Motor neuron (in vitro differentiated cells): ENCODE measurements at regions not wholly inside any gene's neighbourhood (a gene's known extent, or its start where the extent isn't known, plus 50 kb on each side); places are given as distances from the start of the nearest gene placed in this dataset.
"Not testable (repeated sequence)": the region's sequence is repeated elsewhere in the genome, so short reads cannot be mapped to it uniquely, and the experiment has no call there.

Experiments used
- ATAC-seq, 8 experiments: fragments of 200-7000 bp; cut with Tn5 transposase; replicated peaks in 6 of 8; 2 replicates each; pipeline ENCODE4 v1.8.0; 2021; ENCODE audit warnings: mild to moderate bottlenecking in 8 of 8, moderate library complexity in 8 of 8
- H3K27ac ChIP-seq, 2 donors: fragments of 250-450 bp; sonication (Bioruptor Pico); 2 replicates each; pipeline ENCODE4 v1.9.0; 2021; ENCODE audit warnings: antibody characterized with exemption in 2 of 2, mild to moderate bottlenecking in 2 of 2, moderate library complexity in 1 of 2
- H3K4me1 ChIP-seq, 2 donors: fragments of 250-450 bp; sonication (Bioruptor Pico); replicated peaks in 1 of 2; 2 replicates each; pipeline ENCODE4 v1.6.1; 2021; ENCODE audit warnings: antibody characterized with exemption in 2 of 2, mild to moderate bottlenecking in 2 of 2, moderate library complexity in 1 of 2
- H3K4me3 ChIP-seq, 5 donors: fragments of 250-450 bp; sonication (Bioruptor Pico); 2 replicates each; pipeline ENCODE4 v1.9.0; 2021; ENCODE audit warnings: antibody characterized with exemption in 5 of 5, mild to moderate bottlenecking in 5 of 5, moderate library complexity in 4 of 5
- WGBS, 10 experiments: fragments of 450-650 bp; shearing (Covaris generic); methylation state at CpG; one replicate each; pipeline ENCODE4 v1.0.0; 2022; 5-methylcytosine and 5-hydroxymethylcytosine counted together
- in situ Hi-C, 9 experiments: fragments of 400-800 bp; cut with MboI; loops; one replicate each; pipeline ENCODE4 v1.15.0; 2021; ENCODE audit warnings: low sequenced_read_pairs in 9 of 9, low pct_unique_long_range_greater_than_20kb in 2 of 9; ENCODE audit not compliant: unreplicated experiment in 9 of 9

DNA sequence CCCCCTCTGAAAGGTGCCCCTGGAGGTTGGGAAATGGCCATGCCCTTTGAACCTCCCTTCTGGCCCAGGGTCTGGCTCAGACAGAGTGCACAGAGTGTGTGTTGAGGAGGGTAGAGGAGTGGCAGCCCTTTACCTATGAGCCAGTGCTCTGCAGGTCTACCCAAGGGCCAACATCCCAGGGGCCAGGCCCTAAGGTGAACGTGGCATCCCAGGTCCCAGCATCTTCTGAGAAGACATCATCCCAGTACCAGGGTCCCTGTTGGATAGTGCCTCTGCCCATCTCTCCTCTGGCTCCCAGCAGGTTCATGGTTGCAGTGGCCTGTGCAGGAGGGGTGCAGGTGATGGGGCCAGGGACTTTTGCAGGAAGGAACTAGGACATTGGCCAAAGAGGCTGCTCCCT, 578.5 kb downstream of the KCNJ18 start:
- in situ Hi-C loops, ATAC-seq, H3K4me1 ChIP-seq, H3K27ac ChIP-seq, H3K4me3 ChIP-seq: not testable (repeated sequence)
- WGBS, 10 experiments = 0% methylated on average over 1 of the region's 1 CpG; no CpG with 5 or more reads in 9 of the 10 experiments

DNA sequence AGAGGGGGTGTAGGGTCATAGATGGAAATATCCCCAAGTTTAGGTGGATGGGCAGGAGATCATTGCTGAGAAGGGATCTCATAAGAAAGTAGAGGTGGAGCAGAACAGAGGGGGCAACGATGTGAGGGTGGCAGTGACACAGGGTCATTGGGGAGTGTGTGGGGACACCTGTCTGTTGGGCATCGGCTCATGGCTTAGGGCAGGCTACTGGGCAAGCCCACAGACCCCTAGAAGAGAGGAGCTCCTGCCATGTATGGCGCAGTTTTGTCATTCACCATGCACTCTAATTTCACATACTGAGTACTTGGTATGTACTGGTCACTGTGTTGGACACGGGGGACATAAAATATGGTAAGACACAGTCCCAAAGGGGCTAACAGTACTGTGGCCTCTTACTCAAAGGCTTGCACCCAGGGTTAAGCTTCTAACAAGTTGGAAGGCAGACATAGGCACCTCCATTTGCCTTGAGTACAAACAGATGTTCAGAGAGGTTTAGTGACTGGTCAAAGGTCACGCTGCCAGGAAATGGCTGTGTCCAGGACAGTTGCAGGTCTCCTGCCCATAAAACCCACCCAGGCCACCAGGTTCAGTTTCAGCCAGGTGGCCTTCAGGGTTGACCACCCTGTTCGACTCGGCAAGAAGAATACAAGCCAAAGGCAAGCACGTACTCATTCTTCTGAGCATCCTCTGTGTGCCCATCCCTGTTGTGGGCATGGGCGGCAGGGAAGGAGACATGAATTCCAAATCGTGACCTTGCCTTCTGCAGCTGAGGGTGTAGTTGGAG, 580.2 kb downstream of the KCNJ18 start:
- no peak overlapping the region for H3K4me3 ChIP-seq
- in situ Hi-C loops = no loop called here
- 10 to 33% methylated on average over 1 to 2 of the region's 10 CpGs; no CpG with 5 or more reads in 8 of the 10 experiments for WGBS, 10 experiments

DNA sequence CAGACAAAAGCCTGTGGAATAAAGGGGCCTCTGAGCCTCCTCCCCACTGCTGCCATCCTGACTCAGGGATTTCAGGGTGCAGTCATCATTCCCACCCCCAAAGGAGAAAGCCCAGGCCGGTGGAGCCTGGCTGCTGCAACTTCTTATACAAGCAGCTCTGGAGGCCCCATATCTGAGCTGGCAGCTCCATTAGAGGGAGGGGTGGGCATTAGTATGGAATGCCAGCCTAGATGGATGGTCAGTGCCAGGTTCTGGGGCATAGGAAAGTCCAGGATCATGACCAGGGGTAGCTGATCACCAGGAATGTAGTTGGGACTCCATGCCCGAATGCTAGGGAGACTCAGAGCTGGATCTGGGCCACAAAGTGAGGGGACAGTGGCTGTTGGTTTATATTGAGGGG, 581.0 kb downstream of the KCNJ18 start:
- no peak overlapping the region for H3K27ac ChIP-seq
- WGBS, 10 experiments = 0 to 73% methylated on average over 2 of the region's 2 CpGs; no CpG with 5 or more reads in 8 of the 10 experiments
- no peaks in the 10 kb centered on the region for H3K4me1 ChIP-seq
- no peak for ATAC-seq
- in situ Hi-C loops = no loop called here
- H3K4me3 ChIP-seq = no peak overlapping the region

More for the DNA sequence above, 580.2 kb downstream of the KCNJ18 start:
- no peak for ATAC-seq
- Histone ChIP-seq H3K4me1 (no peaks in the 10 kb centered on the region), H3K27ac (no peak overlapping the region)

DNA sequence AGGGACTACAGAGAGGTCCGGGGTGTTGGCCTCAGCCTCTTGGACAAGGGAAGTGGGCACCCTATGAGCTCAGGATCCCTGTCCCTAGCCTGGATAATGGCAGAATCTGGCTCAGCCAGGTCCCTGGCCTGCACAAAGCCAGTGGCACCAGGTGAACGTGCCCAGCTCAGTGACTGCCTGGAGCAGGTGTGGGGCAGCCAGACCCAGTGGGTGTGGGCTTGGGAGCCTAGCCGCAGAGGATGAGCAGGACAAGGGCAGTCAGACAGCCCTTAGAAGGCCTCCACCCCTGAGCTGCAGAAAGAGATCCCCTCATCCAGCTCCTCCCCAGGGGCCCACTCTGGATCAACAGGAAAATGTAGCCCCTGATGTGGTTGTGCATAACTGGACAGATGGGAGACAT, 585.3 kb downstream of the KCNJ18 start:
- no peaks in the 10 kb centered on the region for H3K4me1 ChIP-seq
- in situ Hi-C loops = no loop called here
- ATAC-seq = no peak
- H3K4me3 ChIP-seq = no peak overlapping the region
- no peak overlapping the region for H3K27ac ChIP-seq
- WGBS, 10 experiments = 0 to 80% (median 20%) methylated on average over 1 to 2 of the region's 3 CpGs; no CpG with 5 or more reads in 6 of the 10 experiments

DNA sequence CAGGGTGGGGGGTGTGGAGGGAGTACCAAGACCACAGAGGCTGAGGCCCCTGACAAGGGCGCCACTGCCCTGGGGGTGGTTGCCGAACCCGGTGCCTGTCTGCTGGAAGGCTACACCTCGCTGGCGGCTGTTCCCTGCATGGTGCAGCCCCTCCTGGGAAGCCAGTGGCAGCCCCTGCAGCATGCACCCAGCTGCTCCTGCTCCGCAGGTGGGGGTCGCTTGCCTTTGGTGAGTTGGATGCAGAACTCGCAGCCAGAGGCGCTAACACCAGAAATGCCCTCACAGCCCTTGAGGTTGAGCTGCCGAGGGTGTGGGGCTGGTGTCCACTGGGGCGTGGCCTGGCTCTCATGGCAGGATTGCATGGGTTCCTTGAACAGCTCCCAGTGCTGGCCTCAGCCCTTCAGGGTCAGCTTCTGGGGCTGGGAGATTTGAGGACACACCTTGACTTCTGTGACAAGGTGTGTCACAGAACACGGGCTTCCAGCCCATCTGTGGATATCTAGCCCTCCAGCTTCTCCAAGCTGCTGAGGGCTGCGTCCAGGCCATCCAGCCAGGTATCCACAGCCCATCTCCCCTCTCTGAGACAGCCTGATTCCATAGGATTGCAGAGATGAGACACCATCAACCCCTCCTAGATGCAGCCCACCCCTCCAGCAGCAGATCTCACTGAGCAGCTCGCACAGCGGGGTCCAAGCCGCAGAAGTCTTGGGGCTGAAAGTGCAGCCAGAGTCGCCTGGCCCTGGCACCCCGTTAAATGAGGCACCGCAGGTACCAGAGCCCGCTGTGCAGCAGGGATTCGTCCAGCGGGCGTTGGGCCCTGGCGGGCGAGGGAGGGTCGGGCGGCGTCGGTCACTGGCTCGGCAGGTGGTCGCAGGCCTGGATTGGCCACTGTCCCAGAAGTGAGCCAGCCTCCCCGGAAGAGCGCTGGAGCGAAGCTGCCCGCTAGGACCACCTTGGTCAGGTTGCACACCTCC, 586.3 kb downstream of the KCNJ18 start:
- no peak overlapping the region for H3K4me3 ChIP-seq
- H3K27ac ChIP-seq = no peak overlapping the region
- 19 to 100% (median 59%) methylated on average over 1 to 6 of the region's 35 CpGs; no CpG with 5 or more reads in 6 of the 10 experiments for WGBS, 10 experiments
- H3K4me1 ChIP-seq = no peaks in the 10 kb centered on the region
- in situ Hi-C loops = no loop called here
- no peak for ATAC-seq

DNA sequence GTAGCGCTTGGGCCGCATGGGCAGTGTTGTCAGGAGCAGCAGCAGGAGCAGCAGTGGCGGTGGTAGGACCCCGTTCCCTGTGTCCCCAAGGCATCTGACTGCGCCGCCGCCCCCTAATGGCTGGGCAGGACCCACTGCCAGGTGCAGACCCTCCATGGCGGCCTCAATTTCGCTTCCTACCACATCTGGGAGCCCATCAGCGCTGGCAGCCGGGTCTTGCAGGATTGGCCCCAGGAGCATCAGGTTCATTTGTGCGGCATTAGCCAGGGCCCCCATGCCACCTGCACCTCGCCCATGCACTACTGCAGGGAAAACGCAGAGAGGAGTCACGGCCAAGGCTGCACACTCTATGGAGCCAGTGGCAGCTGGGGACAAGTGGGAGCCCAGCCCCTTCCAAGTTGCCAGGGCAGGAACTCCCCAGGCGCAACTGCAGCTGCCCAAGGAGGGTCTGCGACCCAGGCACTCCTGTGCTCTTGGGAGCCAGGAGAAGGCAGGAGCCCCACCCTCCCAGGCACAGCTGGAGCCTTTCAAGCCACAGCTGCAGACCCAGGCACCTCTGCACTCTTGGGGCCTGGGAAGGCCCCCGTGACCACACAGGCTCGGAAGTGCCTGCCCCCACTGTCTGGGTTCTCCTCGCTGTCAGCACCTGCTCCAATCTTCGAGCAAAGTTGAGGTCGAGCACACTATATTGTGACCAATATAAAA, 594.2 kb downstream of the KCNJ18 start:
- in situ Hi-C loops = no loop called here
- Histone ChIP-seq H3K4me3 (no peak overlapping the region), H3K4me1 (no peaks in the 10 kb centered on the region), H3K27ac (no peak overlapping the region)
- WGBS, 10 experiments = 0 to 100% (median 76%) methylated on average over 1 to 10 of the region's 22 CpGs; no CpG with 5 or more reads in 4 of the 10 experiments
- ATAC-seq = no peak

DNA sequence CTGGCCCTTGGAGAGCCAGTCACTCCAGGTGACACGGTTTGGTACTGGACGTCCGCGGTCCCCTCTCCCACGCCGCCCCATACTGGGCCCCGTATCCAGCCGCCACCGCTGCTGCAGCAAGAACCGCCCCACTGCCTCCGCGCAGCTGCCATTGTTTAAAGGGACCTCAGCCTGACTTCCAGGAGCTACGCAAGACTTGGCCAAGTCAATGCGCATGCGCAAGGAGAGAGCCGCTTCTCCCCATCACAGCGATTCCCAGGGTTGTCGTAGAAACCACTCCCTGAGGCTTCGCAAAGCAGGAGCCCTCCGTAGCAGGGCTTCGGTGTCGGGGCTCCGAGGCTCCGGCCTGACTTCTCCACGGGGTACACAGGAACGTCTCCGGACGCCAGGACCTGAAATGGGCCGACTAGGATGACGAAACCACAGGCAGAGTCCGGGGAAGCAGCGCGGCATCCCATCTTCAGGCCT, 606.2 kb downstream of the KCNJ18 start:
- 80 to 100% (median 90%) methylated on average over 2 of the region's 33 CpGs; no CpG with 5 or more reads in 7 of the 10 experiments for WGBS, 10 experiments

DNA sequence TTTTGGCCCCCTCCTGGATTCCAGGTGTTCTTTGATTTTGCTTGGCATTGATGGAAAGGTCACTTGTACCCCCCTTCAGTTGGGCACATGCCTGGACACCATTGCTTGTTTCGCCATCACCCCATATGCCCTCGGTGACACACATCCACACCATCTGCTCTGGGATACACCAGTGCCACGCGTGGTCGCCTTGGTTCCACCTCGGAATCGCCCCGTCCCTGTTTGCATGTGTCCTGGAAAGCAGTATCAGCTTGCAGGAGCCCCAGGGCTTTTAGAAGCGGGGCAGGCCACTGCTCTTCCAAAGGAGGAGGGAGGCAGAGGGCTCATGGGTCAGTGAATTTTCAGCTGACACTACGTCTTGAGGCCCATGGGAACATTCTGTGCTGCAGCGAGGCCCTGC, 607.9 kb downstream of the KCNJ18 start:
- Histone ChIP-seq H3K27ac (no peak overlapping the region), H3K4me1 (no peaks in the 10 kb centered on the region), H3K4me3 (no peak overlapping the region)
- ATAC-seq = no peak
- 0 to 80% (median 52%) methylated on average over 1 to 2 of the region's 11 CpGs; no CpG with 5 or more reads in 6 of the 10 experiments for WGBS, 10 experiments
- in situ Hi-C loops = loop anchor here in 2 of 9 experiments (25.0 kb wide), 1 partner anchor 88 kb away; no protein-coding TSS in a partner anchor

More for the DNA sequence above, 606.2 kb downstream of the KCNJ18 start:
- H3K4me3 ChIP-seq, in situ Hi-C loops, H3K27ac ChIP-seq, H3K4me1 ChIP-seq: not testable (repeated sequence)
- peak in 3 of 8 experiments; percentile 49 to 82 (median 65) for ATAC-seq

DNA sequence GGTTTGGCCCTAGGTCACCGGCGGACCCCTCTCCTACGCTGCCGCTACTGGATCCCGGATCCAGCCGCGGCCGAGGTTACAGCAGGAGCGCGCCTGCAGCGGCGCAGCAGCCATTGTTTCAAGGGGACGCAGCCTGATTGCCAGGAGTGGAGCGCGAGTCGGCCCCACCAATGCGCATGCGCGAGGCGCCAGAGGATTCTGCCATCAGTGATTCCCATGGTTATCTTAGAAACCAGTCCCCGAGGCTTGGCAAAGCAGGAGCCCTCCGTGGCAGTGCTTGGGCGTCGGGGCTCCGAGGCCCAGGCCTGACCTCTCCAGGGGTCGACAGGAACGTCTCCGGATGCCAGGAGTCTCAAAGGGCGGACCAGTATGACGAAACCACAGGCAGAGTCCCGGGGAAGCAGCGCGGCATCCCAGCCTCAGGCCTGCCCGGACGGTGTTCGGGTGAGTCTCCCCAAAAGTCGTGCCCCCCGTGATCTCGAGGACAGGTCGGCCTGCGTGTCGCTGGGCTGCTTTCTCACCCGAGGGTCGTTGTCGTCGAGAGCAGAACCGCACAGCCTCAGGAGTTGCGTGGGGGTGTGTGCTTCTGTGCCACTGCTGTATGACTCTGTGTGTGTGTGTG, 608.5 kb downstream of the KCNJ18 start:
- H3K4me3 ChIP-seq = no peak overlapping the region
- H3K4me1 ChIP-seq = no peaks in the 10 kb centered on the region
- ATAC-seq = no peak
- in situ Hi-C loops = loop anchor here in 2 of 9 experiments (25.0 kb wide), 1 partner anchor 89 kb away; no protein-coding TSS in a partner anchor
- H3K27ac ChIP-seq = no peak overlapping the region
- 33 to 100% (median 66%) methylated on average over 2 to 11 of the region's 48 CpGs; no CpG with 5 or more reads in 6 of the 10 experiments for WGBS, 10 experiments

DNA sequence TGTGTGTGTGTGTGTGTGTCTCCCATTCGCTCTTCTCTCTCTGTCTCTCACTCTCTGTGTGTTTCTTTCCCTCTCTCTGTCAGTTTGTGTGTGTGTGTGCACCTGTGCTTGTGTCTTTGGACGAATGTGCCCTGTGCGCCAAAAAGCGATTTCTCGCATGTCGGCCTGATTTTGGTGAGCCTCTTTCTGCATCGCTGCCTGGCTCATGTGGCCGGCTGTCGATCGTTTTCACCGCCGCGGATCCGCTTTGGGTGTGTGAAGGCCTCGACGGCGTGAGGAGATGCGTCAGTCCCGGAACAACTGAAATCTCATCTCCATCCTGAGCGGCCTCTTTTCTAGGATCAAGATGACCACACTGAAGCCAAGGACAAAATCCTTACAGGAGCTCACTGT, 609.0 kb downstream of the KCNJ18 start:
- in situ Hi-C loops = loop anchor here in 2 of 9 experiments (25.0 kb wide), 1 partner anchor 89 kb away; no protein-coding TSS in a partner anchor
- Histone ChIP-seq H3K4me1 (no peaks in the 10 kb centered on the region), H3K4me3 (no peak overlapping the region), H3K27ac (no peak overlapping the region)
- no peak for ATAC-seq
- 83 to 100% (median 100%) methylated on average over 1 to 9 of the region's 20 CpGs; no CpG with 5 or more reads in 5 of the 10 experiments for WGBS, 10 experiments

DNA sequence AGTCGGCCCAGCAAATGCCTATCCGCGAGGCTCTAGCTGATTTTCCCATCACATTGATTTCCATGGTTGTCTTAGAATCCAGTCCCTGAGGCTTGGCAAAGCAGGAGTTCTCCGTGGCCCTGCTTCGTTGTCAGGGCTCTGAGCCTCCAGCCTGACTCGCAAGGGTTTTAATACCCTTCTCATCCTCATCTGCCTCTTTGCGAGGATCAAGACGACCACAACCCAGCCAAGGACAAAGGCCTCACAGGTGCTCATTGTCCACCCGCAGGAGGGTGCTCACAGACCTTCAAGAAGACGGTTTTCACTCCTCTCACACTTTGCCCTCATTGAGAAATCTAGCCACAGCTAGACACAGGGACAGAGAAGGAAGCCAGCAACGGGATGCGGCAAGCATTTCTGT, 610.8 kb downstream of the KCNJ18 start:
- WGBS, 10 experiments = 17 to 78% (median 35%) methylated on average over 2 to 7 of the region's 12 CpGs; no CpG with 5 or more reads in 4 of the 10 experiments
- ATAC-seq = no peak
- Histone ChIP-seq H3K4me1 (no peaks in the 10 kb centered on the region), H3K4me3 (no peak overlapping the region), H3K27ac (no peak overlapping the region)
- in situ Hi-C loops = loop anchor here in 2 of 9 experiments (25.0 kb wide), 1 partner anchor 91 kb away; no protein-coding TSS in a partner anchor

DNA sequence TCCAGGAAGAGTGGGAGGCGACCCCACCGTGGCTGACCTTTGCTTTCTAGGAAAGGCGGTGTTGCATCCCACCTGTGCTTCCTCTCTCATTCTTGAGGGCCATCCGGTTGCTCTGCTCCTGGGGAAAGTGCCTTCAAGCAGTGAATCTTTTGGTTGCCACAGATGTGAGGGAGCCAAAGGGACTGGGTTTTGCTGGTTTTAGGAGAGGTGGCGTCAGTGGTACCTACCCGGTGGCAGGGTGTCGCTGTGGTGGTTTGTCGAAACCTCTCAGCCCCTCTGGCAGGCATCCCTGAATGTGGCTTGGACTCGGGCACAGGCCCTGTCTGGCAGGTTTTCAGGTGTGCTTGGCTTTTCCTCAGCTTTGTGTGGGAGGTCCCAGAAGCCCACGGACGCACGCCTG, 611.5 kb downstream of the KCNJ18 start:
- 8 to 95% (median 76%) methylated on average over 1 to 6 of the region's 12 CpGs; no CpG with 5 or more reads in 6 of the 10 experiments for WGBS, 10 experiments
- H3K4me3 ChIP-seq = no peak overlapping the region
- H3K4me1 ChIP-seq = no peaks in the 10 kb centered on the region
- in situ Hi-C loops = loop anchor here in 2 of 9 experiments (25.0 kb wide), 1 partner anchor 92 kb away; no protein-coding TSS in a partner anchor
- no peak for ATAC-seq
- H3K27ac ChIP-seq = no peak overlapping the region
